ENCODE measurements at regions not wholly inside any gene's neighbourhood (a gene's known extent, or its start where the extent isn't known, plus 50 kb on each side); places are given as distances from the start of the nearest gene placed in this dataset.

- Histone ChIP-seq H3K36me3 (ENCODE audit: control insufficient read depth, insufficient read depth, low read length) (no peaks in the 10 kb centered on the region), H3K27ac (ENCODE audit: low read length) (no peak overlapping the region), H3K4me1 (ENCODE audit: control insufficient read depth, insufficient read depth, low read length) (no peaks in the 10 kb centered on the region), H3K27me3 (ENCODE audit: control insufficient read depth, insufficient read depth, low read length) (no peaks in the 10 kb centered on the region), H3K9me3 (ENCODE audit: control insufficient read depth, insufficient read depth, low read depth, low read length) (no peaks in the 10 kb centered on the region), H3K4me3 (ENCODE audit: low read depth in 2 of 2, low read length in 2 of 2) (no peak overlapping the region)
- in situ Hi-C loops (cut with HindIII; ENCODE audit: low pct_unique_long_range_greater_than_20kb, low sequenced_read_pairs): no loop called here
- ChIA-PET CTCF (no interaction called here), POLR2A (no interaction called here)
- BruUV-seq (replicated peaks): no TSS peak
- intact Hi-C loops (cut with micrococcal nuclease; ENCODE audit: unreplicated experiment): no loop called here
- TF ChIP-seq SIN3A (IDR thresholded peaks at IDR 0.05; ENCODE audit: borderline replicate concordance, insufficient read depth, low read depth, low read length): no peak
- no peak for TF ChIP-seq TCF7L2 (IDR thresholded peaks at IDR 0.05; ENCODE audit: low read depth, low read length)
- no peak for TF ChIP-seq REST (IDR thresholded peaks at IDR 0.05; ENCODE audit: insufficient read depth in 1 of 2, low read depth in 2 of 2, low read length in 1 of 2)
- no peak for TF ChIP-seq CTCF (IDR thresholded peaks at IDR 0.05)
- no peak for TF ChIP-seq POLR2AphosphoS5 (IDR thresholded peaks at IDR 0.05; ENCODE audit: low read depth, low read length)
- ATAC-seq (no peak), DNase-seq (ENCODE audit: low read depth, low spot score) (no peak)
Observed at GRCh38 chr4:62130230-62130629, 930.1 kb downstream of the ADGRL3 start.

Measured in Panc1 (cell line).